ENCODE measurements at regions not wholly inside any gene's neighbourhood (a gene's known extent, or its start where the extent isn't known, plus 50 kb on each side); places are given as distances from the start of the nearest gene placed in this dataset.

DNA sequence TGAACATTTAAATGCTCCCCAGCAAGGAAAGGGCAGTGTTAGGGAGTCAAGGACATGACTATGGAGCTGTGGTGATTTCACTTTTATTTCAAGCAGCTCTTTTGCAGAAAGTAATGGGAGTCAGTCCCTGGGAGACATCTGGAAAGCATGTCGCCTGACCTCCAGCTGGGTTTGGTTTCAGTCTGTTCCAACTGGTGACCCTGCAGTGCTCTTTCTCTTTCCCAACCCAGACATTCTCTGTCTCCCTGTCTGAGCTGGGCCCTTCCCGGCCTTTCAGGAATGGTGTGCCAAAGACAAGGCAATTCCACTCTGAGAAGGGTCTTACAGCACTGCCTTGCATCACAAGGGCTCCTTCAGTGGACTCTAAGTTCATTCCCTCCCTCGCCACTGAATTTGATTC is 323.2 kb downstream of the OSR1 start:
- DNase-seq = no peak
- no peak for ATAC-seq

DNA sequence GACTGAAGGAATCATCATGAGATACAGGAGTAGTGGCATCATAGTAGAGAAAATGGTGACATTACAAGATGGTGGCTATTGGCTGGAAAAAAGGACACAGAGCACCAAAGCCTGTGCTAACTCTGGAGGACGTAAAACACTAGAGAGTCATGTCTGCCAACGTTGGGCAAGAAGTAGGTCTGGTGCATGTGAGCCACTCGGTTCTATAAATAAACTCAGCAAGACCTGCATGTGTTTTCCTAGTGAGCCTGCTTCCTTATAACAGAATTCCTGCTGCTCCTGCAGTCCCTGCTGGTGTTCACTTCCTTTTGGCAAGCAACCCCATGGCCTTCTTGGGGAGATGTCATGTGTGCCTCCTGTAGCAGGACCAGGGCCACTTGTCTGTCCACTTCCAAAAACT is 325.2 kb downstream of the OSR1 start:
- no peak for DNase-seq
- ATAC-seq = no peak

DNA sequence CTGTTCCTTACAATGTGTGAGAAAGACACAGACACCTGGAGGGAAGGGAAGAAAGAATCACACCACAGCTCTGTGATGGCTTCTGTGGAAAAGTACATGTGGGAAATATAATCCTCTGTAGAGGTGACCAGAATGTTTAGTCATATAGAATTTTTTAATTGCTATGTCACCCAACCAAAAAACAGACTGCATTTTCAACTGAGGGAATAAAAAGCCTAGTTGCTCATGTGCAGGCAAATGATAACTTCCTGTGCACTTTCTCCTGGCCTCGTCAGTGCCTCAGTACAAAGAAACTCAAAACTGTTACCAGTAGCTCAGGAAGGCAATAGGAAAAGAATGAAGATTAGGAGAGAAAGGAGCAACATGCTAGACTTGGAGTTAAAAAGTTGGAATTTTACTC is 326.8 kb downstream of the OSR1 start:
- ATAC-seq = no peak
- DNase-seq = no peak

DNA sequence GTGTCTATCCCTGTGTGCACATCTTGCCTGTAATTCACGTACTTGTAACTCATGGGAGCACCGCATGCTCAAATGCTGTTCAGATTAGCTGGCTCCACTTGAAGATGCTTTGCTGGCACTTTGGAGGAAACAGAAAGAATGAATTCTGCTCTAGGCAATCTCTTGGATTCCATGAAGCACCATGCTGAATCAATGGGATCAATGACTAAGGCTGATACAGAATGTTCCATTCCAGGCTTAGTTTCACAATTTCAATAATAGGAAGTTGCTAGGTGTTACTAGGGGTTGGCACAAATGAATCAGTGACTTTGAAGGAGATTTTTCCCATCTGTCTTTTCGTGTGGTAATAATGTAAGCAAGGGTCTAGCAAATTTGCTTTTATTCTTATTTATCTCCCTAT is 328.8 kb downstream of the OSR1 start:
- ATAC-seq = no peak
- no peak for DNase-seq

DNA sequence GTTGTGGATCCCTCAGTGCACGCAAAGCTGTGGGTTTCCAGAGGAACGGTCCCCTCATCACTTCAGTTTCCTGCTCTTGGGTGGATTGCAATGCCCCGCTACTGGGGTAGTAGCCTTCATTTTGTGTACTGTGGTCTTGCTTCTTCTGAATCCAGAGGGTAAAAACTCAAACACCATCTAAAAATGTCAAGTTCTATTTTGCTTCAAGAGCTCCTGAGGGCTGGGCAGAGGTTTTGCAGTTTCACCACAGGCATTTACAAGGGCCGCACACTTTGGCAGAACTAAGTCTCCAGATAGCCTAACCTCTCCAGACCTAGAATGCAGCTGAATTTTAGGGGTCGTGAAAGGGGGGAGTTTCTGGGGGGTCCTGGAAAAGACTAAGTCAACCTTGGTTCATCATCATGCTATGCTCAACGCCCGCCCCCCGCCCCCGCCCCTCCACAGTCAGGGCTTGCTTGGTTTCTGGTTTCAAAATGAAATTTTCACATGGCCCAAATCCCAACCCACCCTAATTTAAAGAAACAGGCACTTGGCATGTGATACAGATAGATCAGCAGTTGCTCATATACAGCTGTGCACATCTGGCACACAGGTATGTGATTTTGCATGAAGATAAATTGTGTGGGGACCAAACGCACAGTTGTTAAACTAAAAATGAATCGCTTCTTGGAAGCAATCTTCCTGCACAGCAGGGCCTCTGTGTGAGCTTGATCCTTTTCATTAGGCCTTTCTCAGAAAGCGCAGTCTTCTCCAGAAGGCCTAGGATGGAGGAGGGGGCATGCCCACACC is 329.6 kb downstream of the OSR1 start:
- ATAC-seq (no peak), DNase-seq (no peak)

DNA sequence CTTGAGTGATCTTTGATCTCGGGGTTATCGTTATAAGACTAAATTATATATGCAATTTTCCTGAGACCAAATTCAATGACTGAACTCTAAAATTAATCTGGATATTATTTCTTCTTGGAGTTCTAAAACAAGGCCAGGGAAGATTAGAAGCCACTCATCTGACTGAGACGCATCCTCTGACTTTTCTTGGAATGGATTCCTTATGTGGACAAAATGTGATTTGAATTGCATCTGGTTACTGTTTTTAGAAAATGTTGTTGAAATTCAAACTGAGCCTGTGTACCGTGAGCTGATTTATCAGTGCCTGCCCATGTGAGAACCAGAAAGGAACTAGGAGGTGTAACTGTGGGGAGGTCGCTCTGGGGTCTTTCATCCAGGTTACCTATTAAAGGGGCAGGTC is 330.8 kb downstream of the OSR1 start:
- ATAC-seq = no peak
- DNase-seq = no peak

DNA sequence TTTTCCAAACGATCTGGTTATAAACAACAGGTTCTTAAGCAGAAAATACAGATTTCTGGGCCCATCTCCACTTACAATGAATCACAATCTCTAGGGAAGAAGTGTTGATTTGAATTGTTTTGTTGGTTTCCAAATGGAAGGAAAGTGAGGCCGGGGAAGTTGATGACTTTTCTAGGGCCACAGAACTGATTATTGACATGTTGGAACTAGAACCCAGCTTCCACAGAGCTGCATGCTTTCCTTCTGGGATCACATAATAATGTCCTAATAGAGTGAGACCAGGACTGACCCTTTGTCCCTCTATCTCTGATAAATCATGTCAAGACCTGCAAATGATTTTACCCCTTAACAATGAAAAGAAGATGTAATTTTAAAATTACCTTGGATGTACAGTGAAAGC is 332.2 kb downstream of the OSR1 start:
- no peak for ATAC-seq

DNA sequence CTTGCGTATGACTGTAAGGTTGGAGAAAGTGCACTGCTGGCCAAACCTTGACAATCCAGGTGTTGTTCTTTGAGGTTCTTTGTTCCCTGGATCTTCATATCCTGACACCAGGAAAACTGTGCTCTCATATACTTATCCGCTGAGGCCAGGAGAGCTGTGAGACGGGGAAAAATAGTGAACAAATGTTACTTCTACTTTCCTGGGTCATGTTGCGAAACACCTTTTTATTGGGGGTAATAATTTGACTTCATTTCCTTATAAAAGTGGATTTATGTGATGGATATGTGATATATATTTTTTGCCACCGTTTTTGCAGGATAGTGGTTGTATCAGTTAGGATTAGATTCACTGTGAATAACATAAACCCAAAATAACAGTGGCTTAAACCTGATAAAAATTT is 336.1 kb downstream of the OSR1 start:
- DNase-seq = no peak
- ATAC-seq = no peak

More for the DNA sequence above, 332.2 kb downstream of the OSR1 start:
- DNase-seq = no peak

GRCh38 chr2:19021721-19022120 is 336.7 kb downstream of the OSR1 start:
- ATAC-seq (no peak), DNase-seq (no peak)

DNA sequence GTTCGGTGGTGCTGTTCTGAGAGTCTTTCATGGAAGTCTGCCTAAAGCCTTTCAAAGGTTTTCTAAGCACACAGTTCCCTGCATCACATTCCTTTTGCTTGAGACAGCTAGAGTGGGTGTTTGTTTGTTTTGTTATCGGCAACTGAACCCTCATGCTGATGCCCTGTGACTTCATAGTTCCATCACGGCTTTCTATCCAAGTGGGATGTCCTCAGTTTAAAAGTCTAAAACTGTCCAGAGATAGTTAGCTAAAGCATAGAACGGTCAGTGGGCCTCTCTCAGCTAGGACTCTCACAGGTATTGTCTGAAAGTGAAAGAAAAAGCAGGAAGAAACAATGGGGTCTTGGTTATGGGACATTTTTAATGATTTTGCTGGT is 337.3 kb downstream of the OSR1 start:
- ATAC-seq = no peak
- DNase-seq = no peak

DNA sequence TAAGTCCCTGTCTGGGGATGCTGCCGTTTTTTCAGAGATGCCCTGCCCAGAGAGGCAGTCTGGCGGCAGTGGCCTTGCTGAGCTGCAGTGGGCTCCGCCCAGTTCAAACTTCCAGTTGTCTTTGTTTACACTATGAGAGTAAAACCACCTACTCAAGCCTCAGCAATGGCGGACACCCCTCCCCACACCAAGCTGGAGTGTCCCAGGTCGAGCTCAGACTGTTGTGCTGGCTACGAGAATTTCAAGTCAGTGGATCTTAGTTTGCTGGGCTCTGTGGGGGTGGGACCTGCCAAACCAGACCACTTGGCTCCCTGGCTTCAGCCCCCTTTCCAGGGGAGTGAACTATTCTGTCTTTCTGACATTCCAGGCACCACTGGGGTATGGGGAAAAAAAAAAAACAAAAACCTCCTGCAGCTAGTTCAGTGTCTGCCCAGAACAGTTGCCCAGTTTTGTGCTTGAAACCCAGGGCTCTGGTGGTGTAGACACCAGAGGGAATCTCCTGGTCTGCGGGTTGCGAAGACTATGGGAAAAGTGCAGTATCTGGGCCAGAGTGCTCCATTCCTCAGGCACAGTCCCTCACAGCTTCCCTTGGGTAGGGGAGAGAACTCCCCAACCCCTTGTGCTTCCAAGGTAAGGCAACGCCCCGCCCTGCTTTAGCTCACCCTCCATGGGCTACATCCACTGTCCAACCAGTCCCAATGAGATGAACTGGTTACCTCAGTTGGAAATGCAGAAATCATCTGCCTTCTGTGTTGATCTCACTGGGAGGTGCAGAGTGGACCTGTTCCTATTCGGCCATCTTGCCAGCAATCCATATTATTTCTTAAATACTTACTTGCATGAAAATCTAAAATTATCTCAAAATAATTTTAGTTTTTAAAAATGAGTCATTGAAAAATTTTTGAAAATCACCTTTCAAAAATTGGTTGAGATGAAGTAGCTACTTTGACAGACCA is 338.0 kb downstream of the OSR1 start:
- DNase-seq (no peak), ATAC-seq (no peak)

DNA sequence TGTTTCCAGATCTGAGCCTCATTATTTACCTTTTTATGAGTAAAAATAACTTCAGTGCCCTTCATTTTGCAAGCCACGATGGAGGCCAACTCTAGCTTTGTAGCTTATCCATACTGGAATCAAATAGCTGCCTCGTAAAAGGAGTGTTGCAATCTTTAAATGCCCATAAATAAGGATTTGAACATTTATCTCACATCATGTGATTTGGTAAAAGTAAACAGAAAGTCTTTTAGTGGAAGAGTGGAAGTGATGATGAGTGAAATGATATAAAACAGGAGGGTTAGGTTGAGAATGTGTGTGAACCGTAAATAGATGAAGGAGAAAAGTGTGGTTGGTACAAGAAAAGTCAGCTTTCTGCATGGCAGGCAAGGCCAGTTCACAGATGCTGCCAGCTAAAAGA is 348.9 kb downstream of the OSR1 start:
- DNase-seq (no peak), ATAC-seq (no peak)

DNA sequence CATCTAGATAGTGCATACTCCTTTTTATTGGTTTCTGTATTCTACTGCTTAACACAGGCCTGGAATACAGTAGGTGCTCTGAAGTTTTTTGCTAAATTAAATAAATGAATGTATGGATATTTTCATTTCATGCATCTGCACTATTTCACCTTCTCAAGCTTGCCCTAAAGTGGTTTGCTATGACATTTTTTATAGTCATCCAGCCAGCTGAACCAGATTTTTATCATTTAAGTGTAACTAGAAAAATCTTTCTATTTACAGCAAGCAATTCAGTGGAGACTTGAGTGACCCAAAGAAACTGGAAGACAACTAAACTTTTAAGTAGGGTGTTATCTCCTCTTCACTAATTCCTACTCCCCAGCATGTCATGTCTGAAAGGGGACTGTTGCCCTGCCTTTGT is 354.9 kb downstream of the OSR1 start:
- DNase-seq = no peak
- ATAC-seq = no peak

GRCh38 chr2:19000776-19001175 is 357.6 kb downstream of the OSR1 start:
- ATAC-seq (no peak), DNase-seq (no peak)

GRCh38 chr2:18999198-18999597 is 359.2 kb downstream of the OSR1 start:
- no peak for ATAC-seq

GRCh38 chr2:18998491-18998890 is 359.9 kb downstream of the OSR1 start:
- ATAC-seq (no peak), DNase-seq (no peak)

More at GRCh38 chr2:18999198-18999597, 359.2 kb downstream of the OSR1 start:
- no peak for DNase-seq

- ATAC-seq (no peak), DNase-seq (no peak)
Observed at GRCh38 chr2:18993756-18994338, 364.6 kb downstream of the OSR1 start.

GRCh38 chr2:18991177-18992168 is 366.9 kb downstream of the OSR1 start:
- no peak for ATAC-seq

DNA sequence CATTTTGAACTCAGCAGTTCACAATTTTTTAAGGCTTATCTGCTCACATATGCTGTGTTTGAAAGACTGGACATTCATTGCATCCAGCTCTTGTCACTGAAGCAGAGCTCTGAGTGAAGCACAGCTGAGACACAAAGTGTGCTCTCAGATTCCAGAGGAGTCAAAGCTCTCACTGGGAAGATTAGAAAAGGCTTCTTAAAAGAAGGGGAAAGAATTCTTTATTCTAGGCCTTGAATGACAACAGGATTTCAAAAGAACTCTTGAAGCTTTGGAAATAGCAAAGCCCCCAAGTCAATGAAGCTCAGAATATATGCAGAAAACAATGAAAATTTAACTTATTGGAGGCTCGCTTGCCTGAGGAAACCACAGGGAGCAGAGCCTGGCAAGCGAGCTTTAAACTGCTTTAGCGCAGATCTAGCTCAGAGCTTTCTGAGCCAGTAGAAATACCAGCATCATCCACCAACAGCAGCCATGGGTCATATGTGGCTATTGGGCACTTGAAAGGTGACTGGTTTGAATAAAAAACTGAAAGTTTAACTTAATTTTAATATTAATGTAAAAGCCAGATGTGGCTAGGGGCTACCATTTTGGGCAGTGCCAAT is 369.7 kb downstream of the OSR1 start:
- ATAC-seq (no peak), DNase-seq (no peak)

More at GRCh38 chr2:18991177-18992168, 366.9 kb downstream of the OSR1 start:
- DNase-seq = no peak

- DNase-seq (no peak), ATAC-seq (no peak)
Observed at GRCh38 chr2:18987592-18988073, 370.8 kb downstream of the OSR1 start.

DNA sequence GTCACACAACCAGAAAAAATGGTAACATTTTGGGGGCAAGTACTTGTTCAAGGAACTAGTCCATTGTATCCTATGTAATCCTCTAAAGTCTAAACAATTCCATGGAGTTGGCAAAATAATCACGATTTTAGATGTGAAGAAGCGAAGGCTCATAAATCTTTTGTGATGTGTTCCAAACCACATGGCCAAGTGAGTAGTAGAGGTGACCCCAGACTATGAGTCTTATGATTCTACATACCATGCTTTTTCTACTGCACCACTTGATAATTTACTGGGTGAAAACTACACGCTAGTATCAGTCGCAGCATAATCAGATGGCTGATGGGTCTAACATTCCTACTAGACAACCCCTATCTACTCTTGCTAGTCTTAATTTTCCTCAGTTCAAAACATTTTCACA is 371.4 kb downstream of the OSR1 start:
- no peak for ATAC-seq
- no peak for DNase-seq
